ENCODE measurements at regions not wholly inside any gene's neighbourhood (a gene's known extent, or its start where the extent isn't known, plus 50 kb on each side); places are given as distances from the start of the nearest gene placed in this dataset.

- no TSS peak for BruUV-seq (replicated peaks)
- in situ Hi-C loops (cut with HindIII; ENCODE audit: low pct_unique_long_range_greater_than_20kb, low sequenced_read_pairs) (no loop called here), intact Hi-C loops (cut with micrococcal nuclease; ENCODE audit: unreplicated experiment) (no loop called here)
- POLR2A ChIA-PET: no interaction called here
- no peaks in the 10 kb centered on the region for H3K9me3 ChIP-seq (ENCODE audit: control insufficient read depth, insufficient read depth, low read depth, low read length)
- TF ChIP-seq TCF7L2 (IDR thresholded peaks at IDR 0.05; ENCODE audit: low read depth, low read length): no peak
- TF ChIP-seq CTCF (IDR thresholded peaks at IDR 0.05): no peak
- TF ChIP-seq POLR2AphosphoS5 (IDR thresholded peaks at IDR 0.05; ENCODE audit: low read depth, low read length): no peak
- TF ChIP-seq REST (IDR thresholded peaks at IDR 0.05; ENCODE audit: insufficient read depth in 1 of 2, low read depth in 2 of 2, low read length in 1 of 2): no peak
- no peak for TF ChIP-seq SIN3A (IDR thresholded peaks at IDR 0.05; ENCODE audit: borderline replicate concordance, insufficient read depth, low read depth, low read length)
- H3K36me3 ChIP-seq (ENCODE audit: control insufficient read depth, insufficient read depth, low read length): no peaks in the 10 kb centered on the region
- no peaks in the 10 kb centered on the region for H3K27me3 ChIP-seq (ENCODE audit: control insufficient read depth, insufficient read depth, low read length)
- no peak overlapping the region for H3K4me3 ChIP-seq (ENCODE audit: low read depth in 2 of 2, low read length in 2 of 2)
- H3K4me1 ChIP-seq (ENCODE audit: control insufficient read depth, insufficient read depth, low read length): no peaks in the 10 kb centered on the region
- CTCF ChIA-PET: no interaction called here
- DNase-seq (ENCODE audit: low read depth, low spot score) (no peak), ATAC-seq (no peak)
- no peak overlapping the region for H3K27ac ChIP-seq (ENCODE audit: low read length)
Measured at GRCh38 chr17:70473049-70473448, 303.7 kb downstream of the KCNJ2 start.

GRCh38 chr17:70476368-70476767, 307.0 kb downstream of the KCNJ2 start:
- ATAC-seq: no peak
- intact Hi-C loops (cut with micrococcal nuclease; ENCODE audit: unreplicated experiment): no loop called here
- TF ChIP-seq SIN3A (IDR thresholded peaks at IDR 0.05; ENCODE audit: borderline replicate concordance, insufficient read depth, low read depth, low read length): no peak
- no peak for DNase-seq (ENCODE audit: low read depth, low spot score)
- no peaks in the 10 kb centered on the region for H3K36me3 ChIP-seq (ENCODE audit: control insufficient read depth, insufficient read depth, low read length)
- H3K9me3 ChIP-seq (ENCODE audit: control insufficient read depth, insufficient read depth, low read depth, low read length): no peaks in the 10 kb centered on the region
- no peaks in the 10 kb centered on the region for H3K27me3 ChIP-seq (ENCODE audit: control insufficient read depth, insufficient read depth, low read length)
- no peaks in the 10 kb centered on the region for H3K4me1 ChIP-seq (ENCODE audit: control insufficient read depth, insufficient read depth, low read length)
- CTCF ChIA-PET: no interaction called here
- no TSS peak for BruUV-seq (replicated peaks)
- POLR2A ChIA-PET: no interaction called here
- no peak overlapping the region for H3K4me3 ChIP-seq (ENCODE audit: low read depth in 2 of 2, low read length in 2 of 2)
- no peak overlapping the region for H3K27ac ChIP-seq (ENCODE audit: low read length)
- in situ Hi-C loops (cut with HindIII; ENCODE audit: low pct_unique_long_range_greater_than_20kb, low sequenced_read_pairs): no loop called here

- TF ChIP-seq CTCF (IDR thresholded peaks at IDR 0.05) (no peak), REST (IDR thresholded peaks at IDR 0.05; ENCODE audit: insufficient read depth in 1 of 2, low read depth in 2 of 2, low read length in 1 of 2) (no peak), POLR2AphosphoS5 (IDR thresholded peaks at IDR 0.05; ENCODE audit: low read depth, low read length) (no peak), SIN3A (IDR thresholded peaks at IDR 0.05; ENCODE audit: borderline replicate concordance, insufficient read depth, low read depth, low read length) (no peak), TCF7L2 (IDR thresholded peaks at IDR 0.05; ENCODE audit: low read depth, low read length) (no peak)
- Histone ChIP-seq H3K36me3 (ENCODE audit: control insufficient read depth, insufficient read depth, low read length) (no peaks in the 10 kb centered on the region), H3K9me3 (ENCODE audit: control insufficient read depth, insufficient read depth, low read depth, low read length) (no peaks in the 10 kb centered on the region), H3K27ac (ENCODE audit: low read length) (no peak overlapping the region), H3K27me3 (ENCODE audit: control insufficient read depth, insufficient read depth, low read length) (no peaks in the 10 kb centered on the region), H3K4me3 (ENCODE audit: low read depth in 2 of 2, low read length in 2 of 2) (no peak overlapping the region), H3K4me1 (ENCODE audit: control insufficient read depth, insufficient read depth, low read length) (no peaks in the 10 kb centered on the region)
- ATAC-seq (no peak), DNase-seq (ENCODE audit: low read depth, low spot score) (no peak)
- ChIA-PET CTCF (no interaction called here), POLR2A (no interaction called here)
- in situ Hi-C loops (cut with HindIII; ENCODE audit: low pct_unique_long_range_greater_than_20kb, low sequenced_read_pairs): no loop called here
- intact Hi-C loops (cut with micrococcal nuclease; ENCODE audit: unreplicated experiment): no loop called here
- BruUV-seq (replicated peaks): no TSS peak
Measured at GRCh38 chr17:70478902-70479301, 309.6 kb downstream of the KCNJ2 start.

Measured in Panc1 (cell line).